ENCODE measurements at regions not wholly inside any gene's neighbourhood (a gene's known extent, or its start where the extent isn't known, plus 50 kb on each side); places are given as distances from the start of the nearest gene placed in this dataset.
"Not testable (repeated sequence)": the region's sequence is repeated elsewhere in the genome, so short reads cannot be mapped to it uniquely, and the experiment has no call there.

- DNase-seq (ENCODE audit: low spot score) (no peak), FAIRE-seq (no peak)
Measured at GRCh38 chr1:73100216-73100615, 817.9 kb upstream of the NEGR1 start.

GRCh38 chr1:73097917-73098316 lies 815.6 kb upstream of the NEGR1 start:
- DNase-seq (ENCODE audit: low spot score) = no peak
- no peak for FAIRE-seq

DNA sequence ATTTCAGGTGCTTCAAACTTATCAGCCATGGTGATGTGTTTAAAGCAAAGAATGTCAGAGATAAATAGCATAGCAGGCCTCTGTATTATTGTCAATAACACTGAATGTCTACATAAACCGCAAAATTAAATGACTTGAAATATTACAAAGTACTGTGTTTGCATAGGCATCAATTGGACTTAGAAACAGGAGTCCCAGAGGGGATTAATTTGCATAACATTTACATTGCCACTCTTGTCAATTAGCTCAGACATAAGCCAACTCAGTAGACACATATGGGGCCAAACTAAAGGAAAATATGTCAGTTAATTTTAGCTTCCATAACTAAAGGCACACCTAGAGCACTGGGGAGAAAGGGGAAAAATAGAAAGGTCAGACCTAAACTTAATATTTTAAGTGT lies 814.5 kb upstream of the NEGR1 start:
- FAIRE-seq (no peak), DNase-seq (ENCODE audit: low spot score) (no peak)

GRCh38 chr1:73092383-73092782 lies 810.0 kb upstream of the NEGR1 start:
- FAIRE-seq = no peak
- DNase-seq (ENCODE audit: low spot score) = no peak

- FAIRE-seq (no peak), DNase-seq (ENCODE audit: low spot score) (no peak)
Measured at GRCh38 chr1:73066866-73067265, 784.5 kb upstream of the NEGR1 start.

- no peak for DNase-seq (ENCODE audit: low spot score)
- no peak for FAIRE-seq
Measured at GRCh38 chr1:73065339-73066041, 783.2 kb upstream of the NEGR1 start.

GRCh38 chr1:73056826-73057225 lies 774.5 kb upstream of the NEGR1 start:
- DNase-seq (ENCODE audit: low spot score) (no peak), FAIRE-seq (no peak)

- FAIRE-seq (no peak), DNase-seq (ENCODE audit: low spot score) (no peak)
Measured at GRCh38 chr1:73044241-73045036, 762.1 kb upstream of the NEGR1 start.

DNA sequence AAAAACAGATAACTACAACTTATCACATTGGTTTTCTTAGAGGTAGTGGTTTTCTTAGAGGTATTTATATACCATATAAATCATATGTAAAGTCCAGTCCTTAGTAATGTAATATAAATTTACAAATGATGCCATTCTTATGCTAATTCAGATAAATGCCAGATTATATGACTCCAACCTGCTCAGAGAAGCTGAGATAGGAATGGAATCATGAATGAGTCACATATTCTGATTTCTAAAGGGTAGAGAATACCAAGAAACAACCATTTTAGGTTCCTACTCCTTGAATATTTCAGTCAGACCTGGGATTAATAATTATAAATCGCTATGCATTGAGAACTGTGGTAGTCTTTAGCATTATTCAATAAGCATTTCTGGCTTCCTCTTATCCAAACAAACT lies 760.1 kb upstream of the NEGR1 start:
- FAIRE-seq (no peak), DNase-seq (ENCODE audit: low spot score) (no peak)

DNA sequence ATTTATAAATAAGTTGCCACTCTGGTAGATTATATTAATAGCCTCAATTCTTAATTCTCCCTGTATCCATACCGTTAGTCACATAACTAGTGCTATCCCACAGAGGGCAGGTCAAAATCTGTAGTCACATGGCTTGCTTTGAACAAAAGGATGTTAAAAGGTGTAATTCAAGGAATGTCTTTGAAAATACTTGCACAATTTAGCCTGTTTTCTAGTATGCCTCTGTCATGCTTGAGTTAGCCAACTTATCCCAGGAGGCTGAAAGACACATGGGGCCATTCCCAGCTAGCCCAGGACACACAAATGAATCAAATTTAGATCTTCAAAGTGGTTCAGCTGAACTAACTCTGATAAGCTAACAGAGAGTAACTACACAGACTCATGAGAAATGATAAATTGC lies 758.5 kb upstream of the NEGR1 start:
- FAIRE-seq (no peak), DNase-seq (ENCODE audit: low spot score) (no peak)

DNA sequence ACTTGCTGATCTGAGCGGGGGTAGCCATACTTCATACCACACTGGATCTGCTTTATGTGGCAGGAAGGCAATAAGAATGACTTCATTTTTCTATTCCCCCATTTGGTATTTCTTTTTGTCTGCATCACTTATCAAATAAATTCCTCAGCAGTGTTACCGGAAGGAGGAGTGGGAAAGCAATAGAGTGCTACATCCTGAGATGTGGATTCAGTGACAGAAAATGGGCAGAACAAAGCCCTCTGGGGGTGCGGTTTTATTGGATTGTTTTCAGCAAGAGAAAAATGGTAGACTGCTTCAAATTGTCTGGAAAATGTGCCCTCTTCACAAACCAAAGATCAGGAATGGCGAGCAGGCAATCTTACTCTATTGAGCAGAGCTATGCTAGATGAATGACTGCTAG lies 751.9 kb upstream of the NEGR1 start:
- no peak for DNase-seq (ENCODE audit: low spot score)
- FAIRE-seq = no peak

GRCh38 chr1:73033640-73034039 lies 751.3 kb upstream of the NEGR1 start:
- DNase-seq (ENCODE audit: low spot score) (no peak), FAIRE-seq (no peak)

DNA sequence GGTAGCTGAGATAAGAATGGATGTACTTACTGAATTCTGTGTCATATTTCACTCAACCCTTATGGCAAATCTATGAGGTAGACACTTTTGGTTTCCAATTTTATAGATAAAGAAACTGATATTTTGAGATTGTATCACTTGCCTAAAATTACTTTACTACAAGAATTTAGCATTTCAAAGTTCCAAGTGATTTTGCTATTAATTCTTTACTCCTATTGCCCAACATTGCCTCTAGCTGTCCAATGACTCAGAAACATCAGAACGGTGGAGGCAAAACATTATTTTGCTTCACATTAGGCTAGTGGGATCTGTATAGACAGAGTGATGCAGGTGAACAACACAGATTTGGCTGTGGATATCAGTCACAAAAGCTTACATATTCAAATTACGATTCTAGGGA lies 747.2 kb upstream of the NEGR1 start:
- FAIRE-seq (no peak), DNase-seq (ENCODE audit: low spot score) (no peak)

- no peak for DNase-seq (ENCODE audit: low spot score)
- no peak for FAIRE-seq
Measured at GRCh38 chr1:73026114-73026513, 743.8 kb upstream of the NEGR1 start.

GRCh38 chr1:73009938-73010337 lies 727.6 kb upstream of the NEGR1 start:
- FAIRE-seq = no peak
- DNase-seq (ENCODE audit: low spot score) = no peak

DNA sequence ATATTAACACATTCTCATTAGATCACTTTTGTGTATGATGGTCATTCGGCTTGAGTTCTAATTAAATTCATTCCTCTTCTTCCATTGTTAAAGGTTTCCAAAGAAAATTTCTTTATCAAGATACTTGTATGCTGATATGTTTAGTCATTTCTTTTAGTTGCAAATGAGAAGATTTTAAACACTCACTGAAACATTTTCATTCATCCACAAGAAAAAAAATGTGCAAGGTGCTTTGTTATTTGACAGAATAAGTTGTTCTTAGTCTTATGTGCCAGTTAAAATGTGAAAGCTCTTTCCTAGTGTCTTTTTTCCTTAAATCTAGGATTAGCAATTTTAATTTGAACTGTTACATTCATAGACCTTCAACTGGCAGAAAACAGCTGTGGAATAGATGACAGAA lies 727.0 kb upstream of the NEGR1 start:
- FAIRE-seq (no peak), DNase-seq (ENCODE audit: low spot score) (no peak)

GRCh38 chr1:72997624-72998023 lies 715.3 kb upstream of the NEGR1 start:
- no peak for FAIRE-seq
- no peak for DNase-seq (ENCODE audit: low spot score)

DNA sequence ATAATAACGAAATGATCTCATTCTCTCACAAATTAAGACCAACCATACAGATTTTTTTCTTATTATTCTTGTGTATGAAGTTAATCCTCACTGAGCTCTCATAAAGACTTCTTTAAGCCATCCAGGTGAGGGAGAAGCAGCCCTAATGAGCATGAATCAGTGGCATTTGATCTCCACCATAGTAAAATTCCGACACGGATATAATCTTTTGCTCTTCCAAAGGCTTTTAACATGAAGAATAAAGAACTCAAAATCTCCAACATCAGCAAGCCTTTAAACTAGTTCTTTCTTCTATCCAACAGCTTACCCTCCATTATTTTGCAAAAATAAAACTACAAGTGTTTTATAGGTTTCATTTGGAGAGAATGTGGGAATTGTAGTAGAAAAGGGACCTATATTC lies 714.7 kb upstream of the NEGR1 start:
- DNase-seq (ENCODE audit: low spot score) (no peak), FAIRE-seq (no peak)

DNA sequence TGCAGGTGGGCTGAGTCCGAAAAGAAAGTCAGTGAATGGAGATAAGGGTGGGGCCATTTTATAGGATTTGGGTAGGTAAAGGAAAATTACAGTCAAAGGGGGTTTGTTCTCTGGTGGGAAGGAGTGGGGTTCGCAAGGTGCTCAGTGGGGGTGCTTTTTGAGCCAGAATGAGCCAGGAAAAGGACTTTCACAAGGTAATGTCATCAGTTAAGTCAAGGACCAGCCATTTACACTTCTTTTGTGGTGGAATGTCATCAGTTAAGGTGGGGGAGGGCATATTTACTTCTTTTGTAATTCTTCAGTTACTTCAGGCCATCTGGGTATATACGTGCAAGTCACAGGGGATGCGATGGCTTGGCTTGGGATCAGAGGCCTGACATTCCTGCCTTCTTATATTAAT lies 705.5 kb upstream of the NEGR1 start:
- not testable (repeated sequence) for FAIRE-seq; DNase-seq (ENCODE audit: low spot score)

- no peak for DNase-seq (ENCODE audit: low spot score)
- FAIRE-seq = no peak
Measured at GRCh38 chr1:72986591-72987290, 704.4 kb upstream of the NEGR1 start.

DNA sequence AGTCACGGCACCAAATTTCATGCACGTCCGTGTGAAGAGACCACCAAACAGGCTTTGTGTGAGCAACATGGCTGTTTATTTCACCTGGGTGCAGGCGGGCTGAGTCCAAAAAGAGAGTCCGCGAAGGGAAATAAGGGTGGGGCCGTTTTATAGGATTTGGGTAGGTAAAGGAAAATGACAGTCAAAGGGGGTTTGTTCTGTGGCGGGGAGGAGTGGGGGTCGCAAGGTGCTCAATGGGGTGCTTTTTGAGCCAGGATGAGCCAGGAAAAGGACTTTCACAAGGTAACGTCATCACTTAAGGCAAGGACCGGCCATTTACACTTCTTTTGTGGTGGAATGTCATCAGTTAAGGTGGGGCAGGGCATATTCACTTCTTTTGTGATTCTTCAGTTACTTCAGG lies 702.7 kb upstream of the NEGR1 start:
- not testable (repeated sequence) for FAIRE-seq

DNA sequence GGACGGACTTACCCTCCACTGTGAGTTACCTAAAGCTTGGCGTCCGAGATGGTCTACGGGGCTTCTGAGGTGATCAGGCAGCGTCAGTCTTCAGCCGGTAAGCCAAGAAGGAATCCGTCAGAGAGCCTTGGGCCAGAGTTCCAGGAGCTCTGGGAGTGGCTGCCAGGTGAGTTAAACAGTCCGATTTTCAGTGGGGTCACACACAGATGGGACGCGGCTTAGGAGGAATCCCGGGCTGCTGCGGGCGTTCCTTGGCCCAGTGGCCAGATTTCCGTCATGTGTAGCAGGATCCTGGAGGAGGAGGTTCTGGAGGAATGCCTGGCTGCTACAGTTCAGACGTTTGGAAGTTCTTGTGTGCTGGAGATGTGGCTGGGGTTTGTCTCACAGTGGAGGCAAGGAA lies 700.7 kb upstream of the NEGR1 start:
- not testable (repeated sequence) for FAIRE-seq; DNase-seq (ENCODE audit: low spot score)

More for the DNA sequence above, 702.7 kb upstream of the NEGR1 start:
- DNase-seq (ENCODE audit: low spot score) = not testable (repeated sequence)

Data from RCC 7860 (cell line).